BE2C (cell line): ENCODE measurements at regions not wholly inside any gene's neighbourhood (a gene's known extent, or its start where the extent isn't known, plus 50 kb on each side); places are given as distances from the start of the nearest gene placed in this dataset.

Source experiments
- DNase-seq: peaks from one replicate; pipeline ENCODE4 v3.0.0-alpha.2; 2020
- H3K27me3 ChIP-seq: fragments of 250-450 bp; sonication (Bioruptor Pico); 2 replicates; pipeline ENCODE4 v1.5.1; 2020; ENCODE audit warnings: mild to moderate bottlenecking
- H3K36me3 ChIP-seq: fragments of 250-450 bp; sonication (Bioruptor Pico); 2 replicates; pipeline ENCODE4 v1.5.1; 2020; ENCODE audit warnings: mild to moderate bottlenecking
- H3K4me1 ChIP-seq: fragments of 250-450 bp; sonication (Bioruptor Pico); 2 replicates; pipeline ENCODE4 v1.5.1; 2020
- H3K4me3 ChIP-seq: 2 replicates; pipeline ENCODE4 v1.5.1; 2011; ENCODE audit warnings: low read depth, low read length
- H3K9me3 ChIP-seq: fragments of 250-450 bp; sonication (Bioruptor Pico); 2 replicates; pipeline ENCODE4 v1.5.1; 2020
- CTCF ChIP-seq: IDR thresholded peaks from 2 replicates; pipeline ENCODE4 v1.5.1; 2012; ENCODE audit warnings: mild to moderate bottlenecking, low read depth, low read length

DNA sequence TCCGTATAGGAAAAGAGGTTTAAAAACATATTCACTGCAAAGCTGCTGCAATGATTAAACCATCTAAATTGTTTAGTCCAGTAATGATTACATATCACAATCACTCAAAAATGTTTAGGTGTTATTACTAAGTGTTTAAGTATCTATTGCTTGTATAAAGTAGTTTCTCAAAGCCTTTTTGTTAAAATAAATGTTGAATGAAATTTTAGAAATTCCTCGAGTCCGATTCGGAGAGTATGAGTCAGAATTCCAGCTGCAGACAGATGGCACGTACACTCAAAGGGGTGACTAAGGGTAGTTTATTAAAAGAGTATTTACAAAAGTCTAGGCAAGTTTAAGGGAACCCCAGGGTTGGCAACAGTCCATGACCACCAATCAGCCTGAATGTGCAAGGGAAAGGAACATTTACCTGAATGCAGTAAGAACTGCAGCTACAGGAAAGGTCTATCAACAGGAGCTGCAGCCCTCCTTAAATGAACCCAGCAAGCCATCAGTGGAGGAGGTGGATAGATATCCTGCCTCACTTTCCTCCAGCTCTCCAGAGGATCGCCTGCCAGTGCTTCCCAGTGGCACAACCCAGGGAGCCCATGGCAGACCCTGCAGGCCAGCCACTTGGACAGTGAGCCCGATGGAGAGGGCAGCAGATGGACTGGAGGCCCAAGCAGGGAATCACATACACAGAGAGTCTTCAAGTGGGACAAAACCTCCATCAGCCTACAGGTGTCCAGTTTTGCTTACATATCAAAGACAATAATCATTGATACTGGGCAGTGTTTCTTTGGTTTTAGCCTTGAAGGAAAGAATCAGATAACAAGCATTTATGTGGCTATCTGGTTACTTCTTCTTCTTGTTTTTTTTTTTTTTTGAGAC lies 92.1 kb upstream of the SLC44A3 start:
- Histone ChIP-seq H3K4me3 (no peak overlapping the region), H3K9me3 (no peaks in the 10 kb centered on the region), H3K36me3 (no peaks in the 10 kb centered on the region), H3K4me1 (no peaks in the 10 kb centered on the region), H3K27me3 (no peaks in the 10 kb centered on the region)
- DNase-seq = no peak
- TF ChIP-seq CTCF = no peak

DNA sequence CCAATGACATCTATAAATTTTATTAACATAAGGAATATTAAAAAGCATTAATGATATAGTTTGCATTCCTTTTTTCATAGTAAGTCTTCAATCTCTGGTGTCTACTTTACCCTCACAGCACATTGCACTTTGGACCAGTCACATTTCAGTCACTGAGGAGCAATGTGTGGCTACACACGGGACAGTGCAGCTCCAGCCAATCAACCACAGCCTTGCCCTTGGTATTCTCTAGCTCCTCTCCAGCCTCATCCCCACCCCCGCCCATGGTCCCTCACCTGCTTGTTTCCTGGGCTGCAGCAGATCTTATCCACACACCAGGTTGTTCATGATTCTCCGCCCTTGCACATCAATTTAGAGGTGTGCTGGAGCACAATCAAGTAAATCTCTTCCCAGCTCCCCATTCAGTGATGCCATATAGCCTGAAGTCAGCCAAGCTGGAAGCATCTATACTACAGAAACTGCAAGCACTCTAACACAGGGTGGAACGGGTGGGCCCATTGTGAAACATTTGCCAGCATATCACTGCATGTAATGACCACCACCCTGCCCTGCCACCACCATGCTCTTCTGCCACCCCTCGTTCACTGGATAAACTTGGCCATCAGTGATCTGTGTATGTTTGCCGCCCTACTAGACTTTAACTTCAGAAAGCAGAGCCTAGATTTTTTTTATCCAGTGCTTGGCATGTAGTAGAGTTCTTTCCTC lies 93.0 kb upstream of the SLC44A3 start:
- no peaks in the 10 kb centered on the region for H3K9me3 ChIP-seq
- no peaks in the 10 kb centered on the region for H3K36me3 ChIP-seq
- no peaks in the 10 kb centered on the region for H3K4me1 ChIP-seq
- no peaks in the 10 kb centered on the region for H3K27me3 ChIP-seq
- TF ChIP-seq CTCF = no peak
- no peak for DNase-seq
- H3K4me3 ChIP-seq = no peak overlapping the region

DNA sequence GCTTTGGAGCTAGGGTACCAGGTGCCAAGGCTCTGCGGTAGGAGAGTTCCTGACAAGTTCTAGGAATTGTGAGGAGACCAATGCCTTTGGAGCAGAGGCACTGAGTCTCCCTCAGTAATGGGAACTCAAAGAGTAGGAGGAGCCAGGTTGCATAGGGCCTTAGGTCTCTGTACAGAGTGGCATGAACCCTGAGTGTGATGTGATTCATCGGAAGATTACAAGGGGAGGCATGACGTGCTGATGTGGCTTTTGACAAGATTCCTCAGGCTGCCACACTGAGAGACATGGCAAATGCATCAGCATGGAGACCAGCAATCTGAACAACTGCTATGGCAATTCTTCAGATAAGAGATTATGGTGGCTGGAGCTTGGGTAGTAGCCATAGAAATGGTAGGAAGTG lies 94.6 kb upstream of the SLC44A3 start:
- TF ChIP-seq CTCF = no peak

DNA sequence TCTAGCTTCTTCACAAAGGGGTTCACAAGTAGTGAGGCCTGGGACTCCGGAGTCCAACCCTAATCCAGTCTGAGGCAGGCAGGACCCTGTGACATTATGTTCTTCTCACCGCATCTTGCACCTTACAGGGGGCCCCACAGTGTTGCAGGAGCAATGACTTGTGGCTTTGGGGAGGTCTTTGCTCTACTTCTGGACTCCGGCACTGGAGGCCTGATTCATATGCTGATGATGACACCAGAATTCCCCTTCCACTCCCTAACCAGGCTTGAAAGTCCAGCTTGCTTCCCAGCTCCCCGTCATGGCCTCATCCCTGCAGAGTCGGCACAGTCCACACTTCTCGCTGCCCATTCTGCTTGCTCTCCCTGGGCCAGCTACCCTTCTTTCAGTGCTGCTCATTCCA lies 96.3 kb upstream of the SLC44A3 start:
- Histone ChIP-seq H3K9me3 (no peaks in the 10 kb centered on the region), H3K27me3 (no peaks in the 10 kb centered on the region), H3K4me1 (no peaks in the 10 kb centered on the region), H3K4me3 (no peak overlapping the region), H3K36me3 (no peaks in the 10 kb centered on the region)
- DNase-seq = no peak
- TF ChIP-seq CTCF = no peak

More for the DNA sequence above, 94.6 kb upstream of the SLC44A3 start:
- Histone ChIP-seq H3K4me1 (no peaks in the 10 kb centered on the region), H3K27me3 (no peaks in the 10 kb centered on the region), H3K9me3 (no peaks in the 10 kb centered on the region), H3K36me3 (no peaks in the 10 kb centered on the region), H3K4me3 (no peak overlapping the region)
- DNase-seq = no peak

GRCh38 chr1:94723463-94723862 lies 96.7 kb upstream of the SLC44A3 start:
- no peak for DNase-seq
- no peaks in the 10 kb centered on the region for H3K4me1 ChIP-seq
- no peak overlapping the region for H3K4me3 ChIP-seq
- no peak for TF ChIP-seq CTCF
- no peaks in the 10 kb centered on the region for H3K9me3 ChIP-seq
- no peaks in the 10 kb centered on the region for H3K27me3 ChIP-seq
- no peaks in the 10 kb centered on the region for H3K36me3 ChIP-seq

DNA sequence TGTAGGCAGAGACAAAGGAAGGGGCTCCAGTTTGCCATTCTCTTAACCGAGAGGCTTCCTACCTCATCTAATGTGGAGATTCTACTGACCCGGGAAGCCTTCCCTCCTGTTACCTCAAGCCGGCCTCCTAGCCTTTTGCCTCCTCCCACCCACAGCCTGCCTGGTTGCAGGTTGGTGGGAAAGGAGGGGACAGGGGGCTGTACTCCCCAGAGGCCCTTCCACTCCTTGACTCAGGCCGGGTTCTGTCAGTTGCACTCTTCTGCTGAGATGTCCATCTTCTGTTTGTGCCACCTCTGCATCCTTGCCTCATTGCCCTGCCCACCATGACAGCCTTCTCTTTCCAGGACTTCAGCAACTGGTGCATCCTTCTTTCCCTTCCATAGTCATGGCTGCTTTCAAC lies 98.0 kb upstream of the SLC44A3 start:
- Histone ChIP-seq H3K9me3 (no peaks in the 10 kb centered on the region), H3K4me3 (no peak overlapping the region), H3K27me3 (no peaks in the 10 kb centered on the region), H3K36me3 (no peaks in the 10 kb centered on the region), H3K4me1 (no peaks in the 10 kb centered on the region)
- no peak for DNase-seq
- no peak for TF ChIP-seq CTCF
